Spleen (tissue), 7 donors: ENCODE measurements at regions not wholly inside any gene's neighbourhood (a gene's known extent, or its start where the extent isn't known, plus 50 kb on each side); places are given as distances from the start of the nearest gene placed in this dataset.
"Not testable (repeated sequence)": the region's sequence is repeated elsewhere in the genome, so short reads cannot be mapped to it uniquely, and the experiment has no call there.

ENCODE experiments used
- POLR2A ChIP-seq, 3 donors: fragments of 450-650 bp; IDR thresholded peaks; one replicate each; pipeline ENCODE4 v1.5.1; 2017; ENCODE audit warnings: antibody characterized with exemption in 3 of 3, mild to moderate bottlenecking in 1 of 3
- POLR2AphosphoS5 ChIP-seq, 3 donors: sonication (generic); formaldehyde crosslinking; IDR thresholded peaks; one replicate each; pipeline ENCODE4 v1.5.1; 2017; ENCODE audit warnings: antibody characterized with exemption in 3 of 3
- TF ChIP-seq, protein P1 (sequence below), 11 experiments: fragments of 200-600 bp in 7 of 11; fragments of 450-650 bp in 4 of 11; sonication (generic) in 4 of 11; IDR thresholded peaks in 8 of 11; conservative IDR thresholded peaks in 3 of 11; 1 replicate in 7 of 11; 2 replicates in 4 of 11; pipeline versions ENCODE4 v1.4.0 to v1.8.0; 2016 to 2021; ENCODE audit warnings: antibody characterized with exemption in 11 of 11, inconsistent platforms in 4 of 11, mild to moderate bottlenecking in 1 of 11
- donor health status: DM: no; HTN: no; CAD: no; lungs with moderate emphysema.
- donor health status: DM: no; HTN: no; CAD: no.
- donor health status: DM: no; HTN: no; CAD: no.

GRCh38 chr2:239828973-239829275, 196.2 kb downstream of the NDUFA10 start:
- TF ChIP-seq, protein P1, sequence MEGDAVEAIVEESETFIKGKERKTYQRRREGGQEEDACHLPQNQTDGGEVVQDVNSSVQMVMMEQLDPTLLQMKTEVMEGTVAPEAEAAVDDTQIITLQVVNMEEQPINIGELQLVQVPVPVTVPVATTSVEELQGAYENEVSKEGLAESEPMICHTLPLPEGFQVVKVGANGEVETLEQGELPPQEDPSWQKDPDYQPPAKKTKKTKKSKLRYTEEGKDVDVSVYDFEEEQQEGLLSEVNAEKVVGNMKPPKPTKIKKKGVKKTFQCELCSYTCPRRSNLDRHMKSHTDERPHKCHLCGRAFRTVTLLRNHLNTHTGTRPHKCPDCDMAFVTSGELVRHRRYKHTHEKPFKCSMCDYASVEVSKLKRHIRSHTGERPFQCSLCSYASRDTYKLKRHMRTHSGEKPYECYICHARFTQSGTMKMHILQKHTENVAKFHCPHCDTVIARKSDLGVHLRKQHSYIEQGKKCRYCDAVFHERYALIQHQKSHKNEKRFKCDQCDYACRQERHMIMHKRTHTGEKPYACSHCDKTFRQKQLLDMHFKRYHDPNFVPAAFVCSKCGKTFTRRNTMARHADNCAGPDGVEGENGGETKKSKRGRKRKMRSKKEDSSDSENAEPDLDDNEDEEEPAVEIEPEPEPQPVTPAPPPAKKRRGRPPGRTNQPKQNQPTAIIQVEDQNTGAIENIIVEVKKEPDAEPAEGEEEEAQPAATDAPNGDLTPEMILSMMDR (IDR thresholded peaks at IDR 0.05 in 8 of 11, conservative IDR thresholded peaks at IDR 0.05 in 3 of 11) = not testable (repeated sequence)
- not testable (repeated sequence) for TF ChIP-seq POLR2A, POLR2AphosphoS5 (IDR thresholded peaks at IDR 0.05)
